Skeletal muscle cell (primary cell): ENCODE measurements at regions not wholly inside any gene's neighbourhood (a gene's known extent, or its start where the extent isn't known, plus 50 kb on each side); places are given as distances from the start of the nearest gene placed in this dataset.
"Not testable (repeated sequence)": the region's sequence is repeated elsewhere in the genome, so short reads cannot be mapped to it uniquely, and the experiment has no call there.

ENCODE experiments used
- DNase-seq: peaks from one replicate; pipeline ENCODE4 v3.0.0-alpha.2; 2010; ENCODE audit warnings: low read depth
- H3K4me3 ChIP-seq: 2 replicates; pipeline ENCODE4 v1.5.1; 2011; ENCODE audit warnings: low read depth, mild to moderate bottlenecking, control low read depth, low read length, moderate library complexity

- DNase-seq = no peak
- H3K4me3 ChIP-seq = no peak overlapping the region
These were observed 85.0 kb upstream of the PAX2 start for GRCh38 chr10:100660365-100660764.

- no peak for DNase-seq
These were observed 84.4 kb upstream of the PAX2 start for GRCh38 chr10:100660945-100661344.

DNA sequence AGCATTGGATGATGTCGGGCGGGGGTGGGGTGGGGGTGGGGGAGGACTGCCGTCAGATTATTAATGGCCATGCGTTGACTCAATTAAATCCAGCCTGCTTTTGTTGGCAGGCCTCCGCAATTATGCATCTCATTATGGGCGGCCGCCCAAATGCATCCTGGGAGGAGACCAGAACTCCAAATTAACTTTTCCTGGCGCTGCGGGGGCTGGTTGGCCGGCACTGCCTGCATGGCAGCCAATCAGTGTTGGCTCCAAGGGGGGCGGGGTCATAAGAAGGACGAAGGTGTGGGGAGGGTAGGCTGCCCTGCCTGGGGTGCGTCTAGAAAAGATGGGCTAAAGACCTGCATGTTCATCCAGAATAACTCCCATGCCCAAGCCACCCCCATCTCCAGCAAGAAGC, 83.9 kb upstream of the PAX2 start:
- H3K4me3 ChIP-seq = no peak overlapping the region
- DNase-seq = no peak

More at GRCh38 chr10:100660945-100661344, 84.4 kb upstream of the PAX2 start:
- H3K4me3 ChIP-seq = no peak overlapping the region

DNA sequence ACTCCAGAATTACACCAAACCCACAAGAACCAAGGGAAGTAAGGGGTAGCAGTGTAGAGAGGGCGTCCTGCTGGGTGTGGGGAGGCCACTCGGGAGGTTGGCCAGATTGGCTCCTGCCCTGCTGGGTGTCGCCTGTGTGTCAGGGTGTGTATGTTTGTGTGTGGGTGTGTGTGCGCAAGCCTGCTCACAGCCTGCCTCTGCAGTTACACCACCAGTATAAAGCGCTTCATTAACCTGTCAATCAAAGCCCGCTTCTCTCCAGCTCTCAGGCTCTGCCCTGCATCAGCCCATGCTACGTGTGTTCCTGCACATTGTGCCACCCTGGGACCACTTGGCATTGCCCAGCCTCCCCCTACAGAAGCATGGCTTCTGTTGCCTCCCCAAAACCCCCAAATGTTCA, 83.3 kb upstream of the PAX2 start:
- DNase-seq = no peak
- no peak overlapping the region for H3K4me3 ChIP-seq

DNA sequence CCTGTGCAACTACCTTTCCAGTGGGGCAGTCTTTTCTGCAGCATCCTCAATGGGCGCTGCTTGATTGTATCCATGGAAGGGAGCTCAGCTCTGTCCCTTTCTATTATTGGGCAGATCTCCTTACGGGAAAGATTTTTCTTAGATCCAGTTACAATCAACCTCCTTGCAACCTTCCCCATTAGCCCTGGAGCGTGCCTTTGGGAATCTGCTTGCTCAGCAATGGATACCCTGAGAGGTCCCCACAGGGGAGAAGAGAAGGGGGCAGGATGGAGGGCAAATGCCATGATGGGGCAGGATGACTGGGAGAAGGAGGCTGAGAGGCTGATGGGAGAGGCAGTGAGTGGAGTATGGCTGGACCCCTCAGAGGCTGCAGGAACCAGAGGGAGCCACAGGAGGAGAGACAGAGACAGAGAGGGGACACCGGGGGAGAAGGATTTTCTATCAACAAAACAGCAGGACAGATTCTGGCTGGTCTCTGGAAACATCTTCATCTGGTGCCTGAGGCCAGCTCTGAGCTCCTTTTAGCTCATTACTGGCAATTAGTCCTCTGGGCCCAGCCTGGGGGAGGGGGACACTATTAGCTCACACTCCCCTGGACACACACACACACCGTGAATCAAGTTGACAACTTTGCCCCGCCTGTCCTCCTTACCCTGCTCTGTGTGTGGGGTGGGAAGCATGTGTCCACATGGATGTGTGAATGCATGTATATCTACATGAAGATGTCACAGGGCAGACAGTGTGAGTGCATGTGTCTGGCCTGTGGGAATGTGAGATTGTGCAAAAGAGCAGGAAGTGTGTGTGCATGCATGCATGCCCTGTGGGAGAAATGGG, 80.8 kb upstream of the PAX2 start:
- DNase-seq = no peak
- no peak overlapping the region for H3K4me3 ChIP-seq

DNA sequence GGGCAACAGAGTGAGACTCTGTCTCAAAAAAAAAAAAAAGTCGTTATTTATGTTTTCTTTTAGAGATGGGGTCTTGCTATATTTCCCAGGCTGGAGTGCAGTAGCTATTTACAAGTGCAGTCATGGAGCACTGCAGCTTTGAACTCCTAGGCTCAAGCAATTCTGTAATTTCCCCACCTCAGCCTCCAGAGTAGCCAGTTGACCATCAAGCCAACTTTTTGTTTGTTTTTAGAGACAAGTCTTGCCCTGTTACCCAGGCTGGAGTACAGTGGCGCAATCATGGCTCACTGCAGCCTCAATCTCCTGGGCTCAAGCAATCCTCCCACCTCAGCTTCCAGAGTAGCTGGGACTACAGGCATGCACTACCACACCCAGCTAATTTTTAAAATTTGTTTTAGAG, 78.7 kb upstream of the PAX2 start:
- DNase-seq, H3K4me3 ChIP-seq: not testable (repeated sequence)

DNA sequence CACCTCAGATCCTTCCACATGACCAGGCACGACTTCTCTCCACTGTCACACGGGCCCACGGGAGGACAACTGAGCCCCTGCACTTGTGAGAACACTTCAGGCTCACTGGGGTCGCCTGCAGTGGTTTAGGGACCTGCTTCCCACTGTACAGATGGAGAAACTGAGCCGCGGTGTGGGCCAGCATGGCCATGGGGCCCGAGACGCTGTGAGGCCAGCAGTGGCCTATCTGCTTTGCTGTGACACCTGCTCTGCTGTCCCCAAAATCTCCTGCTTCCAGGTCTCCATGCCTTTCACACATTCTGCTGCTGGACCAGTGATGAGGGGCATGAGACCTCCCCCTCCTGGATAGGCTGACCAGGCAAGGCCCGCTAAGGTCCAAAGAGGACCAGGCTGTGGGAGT, 75.8 kb upstream of the PAX2 start:
- DNase-seq = no peak

DNA sequence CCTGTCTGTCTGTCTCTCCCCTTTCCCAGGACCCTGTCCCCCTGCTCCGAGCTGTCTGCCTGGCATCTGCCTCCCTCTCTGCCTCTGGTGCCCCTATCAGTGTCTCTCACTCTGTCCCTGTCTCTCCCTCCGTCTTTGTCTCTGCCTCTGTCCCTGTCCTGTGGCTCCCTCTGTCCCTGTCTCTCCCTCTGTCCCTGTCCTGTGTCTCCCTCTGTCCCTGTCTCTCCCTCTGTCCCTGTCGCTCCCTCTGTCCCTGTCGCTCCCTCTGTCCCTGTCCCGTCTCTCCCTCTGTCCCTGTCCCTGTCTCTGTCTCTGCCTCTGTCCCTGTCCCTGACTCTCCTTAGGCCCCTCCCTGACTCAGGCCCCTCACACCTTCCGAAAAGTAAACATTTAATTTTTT, 75.0 kb upstream of the PAX2 start:
- no peak overlapping the region for H3K4me3 ChIP-seq
- no peak for DNase-seq

More for the DNA sequence above, 75.8 kb upstream of the PAX2 start:
- no peak overlapping the region for H3K4me3 ChIP-seq

- DNase-seq = no peak
These were observed 74.4 kb upstream of the PAX2 start for GRCh38 chr10:100670828-100671479.

DNA sequence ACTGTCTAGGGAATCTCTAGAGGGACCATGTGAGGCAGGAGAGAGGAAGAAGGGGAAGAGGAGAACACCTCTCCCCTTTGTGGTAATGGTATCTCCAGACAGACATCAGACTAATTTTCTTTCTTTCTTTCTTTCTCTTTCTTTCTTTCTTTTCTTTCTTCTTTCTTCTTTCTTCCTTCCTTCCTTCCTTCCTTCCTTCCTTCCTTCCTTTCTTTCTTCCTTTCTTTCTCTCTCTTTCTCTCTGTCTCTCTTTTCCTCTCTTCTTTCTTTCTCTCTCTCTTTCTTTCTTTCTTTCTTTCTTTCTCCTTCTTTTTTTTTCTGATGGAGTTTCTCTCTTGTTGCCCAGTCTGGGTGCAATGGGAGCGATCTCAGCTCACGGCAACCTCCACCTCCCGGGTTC, 73.2 kb upstream of the PAX2 start:
- no peak for DNase-seq
- no peak overlapping the region for H3K4me3 ChIP-seq

More at GRCh38 chr10:100670828-100671479, 74.4 kb upstream of the PAX2 start:
- H3K4me3 ChIP-seq = no peak overlapping the region

DNA sequence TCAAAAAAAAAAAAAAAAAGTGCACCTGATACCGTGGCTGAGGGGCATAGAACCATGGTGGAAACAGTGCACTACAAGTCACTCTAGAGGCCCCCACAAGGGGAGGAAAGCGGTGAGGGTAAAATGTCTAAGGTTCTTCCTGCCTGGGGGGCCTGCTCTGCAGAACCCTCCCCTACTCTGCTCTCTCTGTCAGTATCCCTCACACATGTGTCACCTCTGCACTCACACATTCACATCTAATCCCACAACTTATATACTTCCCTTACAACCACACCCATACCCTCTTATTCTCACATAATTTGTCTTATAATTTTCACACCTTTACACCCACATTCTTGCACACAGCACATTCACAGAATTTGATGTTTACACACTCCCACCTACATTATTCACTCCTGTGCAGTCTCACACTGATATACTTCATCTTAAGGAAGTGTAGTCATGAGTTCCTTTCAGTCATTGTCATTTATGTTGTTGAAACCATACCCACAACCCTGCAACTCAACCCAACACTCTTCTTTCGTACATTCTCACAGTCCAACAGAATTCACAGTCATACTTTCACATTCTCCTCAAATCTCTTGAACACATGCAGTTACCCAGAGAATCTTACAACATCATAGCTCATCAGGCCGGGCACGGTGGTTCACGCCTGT, 68.0 kb upstream of the PAX2 start:
- no peak for DNase-seq
- H3K4me3 ChIP-seq = no peak overlapping the region

- H3K4me3 ChIP-seq = no peak overlapping the region
- DNase-seq = no peak
These were observed 66.1 kb upstream of the PAX2 start for GRCh38 chr10:100679327-100679726.

DNA sequence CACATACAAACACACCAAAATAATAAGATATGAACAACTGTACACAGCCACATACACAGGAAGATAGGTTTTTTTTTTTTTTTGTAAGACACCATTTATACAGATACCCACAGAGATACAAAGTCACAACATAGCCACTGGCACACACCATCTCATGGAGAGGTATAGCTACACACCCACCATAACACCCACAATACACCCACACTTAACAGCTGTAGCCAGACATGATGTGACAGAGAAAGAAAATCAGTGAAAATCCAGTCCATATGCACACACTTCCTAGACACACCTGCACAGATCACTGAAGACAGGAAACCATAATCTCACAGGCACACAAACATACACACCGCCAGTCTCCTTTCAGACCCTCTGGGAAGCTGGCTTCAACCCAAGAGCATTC, 62.4 kb upstream of the PAX2 start:
- no peak for DNase-seq
- no peak overlapping the region for H3K4me3 ChIP-seq

DNA sequence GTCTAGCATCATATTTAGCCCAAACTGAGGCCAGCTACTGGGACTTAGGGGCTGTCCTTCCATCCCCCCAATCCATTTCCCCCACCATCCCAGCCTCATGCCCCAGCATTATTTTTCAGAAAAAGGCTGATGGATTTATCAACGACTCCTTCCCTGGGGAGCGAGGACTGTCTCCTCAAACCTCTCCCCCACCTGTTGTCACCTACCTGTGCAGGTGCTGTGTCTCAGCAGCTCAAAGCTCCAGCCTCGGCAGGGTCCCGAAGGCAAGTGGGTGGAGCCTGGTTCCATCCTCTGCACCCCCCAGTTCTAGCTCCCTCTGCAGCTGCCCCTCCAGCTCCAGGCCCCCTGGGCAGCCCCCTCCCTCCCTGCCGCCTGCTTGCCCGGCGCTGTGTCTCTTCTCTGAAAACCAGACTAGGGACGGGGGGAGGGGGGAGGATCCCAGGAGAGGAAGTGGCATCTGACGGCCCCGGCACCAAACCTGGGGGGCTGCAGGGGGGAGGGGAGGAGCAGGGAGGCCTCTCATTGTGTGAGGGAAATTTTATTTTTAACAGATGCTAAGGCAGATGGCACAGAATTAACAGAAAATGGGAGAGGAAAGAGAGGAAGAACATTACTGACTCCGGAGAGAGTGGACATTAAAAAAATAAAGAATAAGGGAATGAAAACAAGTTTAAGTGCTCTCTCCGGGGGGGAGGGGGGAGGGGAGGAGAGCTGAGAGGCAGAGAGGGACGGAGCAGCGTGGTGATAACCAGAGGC, 61.7 kb upstream of the PAX2 start:
- DNase-seq = no peak
- H3K4me3 ChIP-seq = no peak overlapping the region

GRCh38 chr10:100684688-100685235, 60.6 kb upstream of the PAX2 start:
- H3K4me3 ChIP-seq = no peak overlapping the region
- no peak for DNase-seq

GRCh38 chr10:100685331-100685730, 60.1 kb upstream of the PAX2 start:
- H3K4me3 ChIP-seq = no peak overlapping the region
- DNase-seq = no peak

GRCh38 chr10:100687143-100688003, 58.0 kb upstream of the PAX2 start:
- DNase-seq = no peak
- no peak overlapping the region for H3K4me3 ChIP-seq

GRCh38 chr10:100688201-100688600, 57.2 kb upstream of the PAX2 start:
- H3K4me3 ChIP-seq = no peak overlapping the region
- no peak for DNase-seq

DNA sequence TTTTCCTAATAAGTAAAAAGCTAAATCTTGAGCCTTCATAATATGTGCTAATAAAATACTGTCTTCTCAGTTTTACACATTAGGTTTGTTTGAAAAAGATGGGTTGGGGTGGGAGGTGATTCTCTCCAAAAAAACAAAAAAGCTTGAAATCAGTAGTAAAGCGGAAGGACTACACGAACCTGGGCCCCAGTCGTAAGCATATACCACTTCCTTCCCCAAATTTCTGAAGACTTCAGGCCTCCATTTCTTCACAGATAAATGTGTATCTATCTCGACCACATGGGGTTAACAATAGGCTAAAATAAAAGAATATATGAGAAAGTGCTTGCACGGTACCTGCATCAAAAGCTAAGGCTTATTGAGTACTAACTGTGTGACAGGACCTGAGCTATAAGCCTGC, 51.6 kb upstream of the PAX2 start:
- DNase-seq = no peak
- H3K4me3 ChIP-seq = no peak overlapping the region
